ENCODE measurements at regions not wholly inside any gene's neighbourhood (a gene's known extent, or its start where the extent isn't known, plus 50 kb on each side); places are given as distances from the start of the nearest gene placed in this dataset.

DNA sequence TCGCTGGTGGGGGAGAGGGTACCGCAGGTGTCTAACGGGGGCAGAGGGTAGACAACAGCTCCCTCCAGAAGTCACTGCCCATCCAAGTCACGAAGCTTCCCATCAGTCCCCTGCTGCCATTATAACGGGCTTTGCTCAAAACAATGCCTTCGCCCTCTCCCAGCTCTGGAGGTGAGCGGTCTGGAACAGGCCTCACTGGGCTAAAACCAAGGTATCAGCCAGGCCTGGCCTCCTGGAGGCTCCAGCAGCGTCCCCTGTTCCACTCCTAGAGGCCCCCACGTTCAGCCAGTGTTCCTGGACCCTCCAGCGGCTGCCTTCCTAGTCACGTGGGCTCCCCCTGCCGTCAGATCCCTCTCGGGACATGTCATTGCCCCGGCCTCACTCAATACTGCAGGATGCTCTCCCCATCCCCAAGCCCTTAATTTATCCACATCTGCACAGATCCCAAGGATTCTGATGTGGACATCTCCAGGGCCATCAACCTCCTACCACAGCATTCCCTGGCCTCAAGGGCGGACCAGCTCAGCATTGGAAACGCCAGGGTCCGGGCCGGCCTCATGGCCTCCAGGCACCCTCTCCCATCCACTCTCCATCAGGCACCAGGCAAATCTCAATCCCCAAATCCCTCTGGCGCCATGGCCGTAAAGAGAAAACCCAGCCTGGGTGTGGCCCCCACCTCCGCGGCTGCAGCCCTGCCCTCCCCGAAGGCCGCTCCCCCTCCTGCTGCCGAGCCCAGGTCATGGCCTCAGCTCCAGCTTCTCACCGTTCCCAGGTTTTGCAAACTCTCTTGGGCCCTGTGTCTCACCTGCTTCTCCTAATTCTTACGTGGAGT is 104.1 kb upstream of the FAM20C start:
- Histone ChIP-seq H3K4me1 (ENCODE audit: control insufficient read depth in 1 of 2, insufficient read depth in 2 of 2, low read length in 2 of 2) (peaks cover 0 to 24% of the 10 kb centered on the region in 2 donors), H3K27ac (ENCODE audit: low read length) (no peak overlapping the region)

GRCh38 chr7:88927-89231 is 103.5 kb upstream of the FAM20C start:
- Histone ChIP-seq H3K4me3 (ENCODE audit: low read depth in 1 of 2, low read length in 2 of 2) (no peak overlapping the region), H3K9me3 (ENCODE audit: control insufficient read depth in 1 of 2, low read length in 2 of 2) (no peaks in the 10 kb centered on the region), H3K27me3 (ENCODE audit: low read depth, low read length) (no peaks in the 10 kb centered on the region), H3K36me3 (ENCODE audit: control insufficient read depth in 1 of 2, insufficient read depth in 2 of 2, low read length in 2 of 2) (no peaks in the 10 kb centered on the region), H3K27ac (ENCODE audit: low read length) (no peak overlapping the region), H3K4me1 (ENCODE audit: control insufficient read depth in 1 of 2, insufficient read depth in 2 of 2, low read length in 2 of 2) (peaks cover 0 to 24% of the 10 kb centered on the region in 2 donors)

More for the DNA sequence above, 104.1 kb upstream of the FAM20C start:
- H3K36me3 ChIP-seq (ENCODE audit: control insufficient read depth in 1 of 2, insufficient read depth in 2 of 2, low read length in 2 of 2) = no peaks in the 10 kb centered on the region
- H3K27me3 ChIP-seq (ENCODE audit: low read depth, low read length) = no peaks in the 10 kb centered on the region
- no peak overlapping the region for H3K4me3 ChIP-seq (ENCODE audit: low read depth in 1 of 2, low read length in 2 of 2)
- no peaks in the 10 kb centered on the region for H3K9me3 ChIP-seq (ENCODE audit: control insufficient read depth in 1 of 2, low read length in 2 of 2)

DNA sequence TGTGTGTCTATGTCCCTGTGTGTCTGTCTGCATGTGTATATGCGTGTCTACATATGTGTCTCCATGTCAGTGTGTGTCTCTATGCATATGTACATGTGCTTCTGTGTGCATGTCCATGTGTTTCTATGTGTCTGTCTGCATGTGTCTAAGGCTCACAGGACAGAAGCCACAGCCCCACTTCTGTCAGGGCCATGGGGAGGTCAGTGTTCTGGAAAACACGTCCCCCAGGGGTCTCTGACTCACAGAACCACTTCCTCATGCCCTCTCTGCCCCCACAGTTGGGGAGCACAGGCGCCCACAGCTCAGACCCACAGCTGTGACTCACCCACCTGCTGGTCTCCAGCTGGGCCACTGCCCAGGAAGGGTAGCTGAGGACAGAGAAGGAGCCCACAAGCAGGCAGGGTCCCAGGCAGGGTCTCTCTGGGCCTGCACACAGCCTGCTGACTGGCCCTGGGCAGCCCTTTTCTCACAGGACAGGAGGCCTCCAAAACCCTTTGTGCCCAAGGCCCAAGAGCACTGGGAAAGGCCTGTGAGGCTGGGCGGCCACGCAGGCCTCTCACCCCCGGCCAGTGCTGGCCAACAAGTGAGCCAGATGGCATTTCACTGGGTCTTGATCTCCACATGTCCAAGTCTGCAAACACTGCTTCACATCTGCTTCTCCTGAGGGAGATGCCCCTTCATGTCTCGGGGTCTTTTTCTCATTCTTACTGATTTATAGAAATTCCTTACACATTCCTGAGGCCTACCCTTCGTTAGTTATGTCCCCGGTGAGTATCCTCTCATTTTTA is 102.9 kb upstream of the FAM20C start:
- Histone ChIP-seq H3K9me3 (ENCODE audit: control insufficient read depth in 1 of 2, low read length in 2 of 2) (no peaks in the 10 kb centered on the region), H3K27me3 (ENCODE audit: low read depth, low read length) (no peaks in the 10 kb centered on the region), H3K4me1 (ENCODE audit: control insufficient read depth in 1 of 2, insufficient read depth in 2 of 2, low read length in 2 of 2) (peaks cover 0 to 24% of the 10 kb centered on the region in 2 donors), H3K4me3 (ENCODE audit: low read depth in 1 of 2, low read length in 2 of 2) (no peak overlapping the region), H3K27ac (ENCODE audit: low read length) (peak overlapping the region; percentile 33), H3K36me3 (ENCODE audit: control insufficient read depth in 1 of 2, insufficient read depth in 2 of 2, low read length in 2 of 2) (no peaks in the 10 kb centered on the region)

DNA sequence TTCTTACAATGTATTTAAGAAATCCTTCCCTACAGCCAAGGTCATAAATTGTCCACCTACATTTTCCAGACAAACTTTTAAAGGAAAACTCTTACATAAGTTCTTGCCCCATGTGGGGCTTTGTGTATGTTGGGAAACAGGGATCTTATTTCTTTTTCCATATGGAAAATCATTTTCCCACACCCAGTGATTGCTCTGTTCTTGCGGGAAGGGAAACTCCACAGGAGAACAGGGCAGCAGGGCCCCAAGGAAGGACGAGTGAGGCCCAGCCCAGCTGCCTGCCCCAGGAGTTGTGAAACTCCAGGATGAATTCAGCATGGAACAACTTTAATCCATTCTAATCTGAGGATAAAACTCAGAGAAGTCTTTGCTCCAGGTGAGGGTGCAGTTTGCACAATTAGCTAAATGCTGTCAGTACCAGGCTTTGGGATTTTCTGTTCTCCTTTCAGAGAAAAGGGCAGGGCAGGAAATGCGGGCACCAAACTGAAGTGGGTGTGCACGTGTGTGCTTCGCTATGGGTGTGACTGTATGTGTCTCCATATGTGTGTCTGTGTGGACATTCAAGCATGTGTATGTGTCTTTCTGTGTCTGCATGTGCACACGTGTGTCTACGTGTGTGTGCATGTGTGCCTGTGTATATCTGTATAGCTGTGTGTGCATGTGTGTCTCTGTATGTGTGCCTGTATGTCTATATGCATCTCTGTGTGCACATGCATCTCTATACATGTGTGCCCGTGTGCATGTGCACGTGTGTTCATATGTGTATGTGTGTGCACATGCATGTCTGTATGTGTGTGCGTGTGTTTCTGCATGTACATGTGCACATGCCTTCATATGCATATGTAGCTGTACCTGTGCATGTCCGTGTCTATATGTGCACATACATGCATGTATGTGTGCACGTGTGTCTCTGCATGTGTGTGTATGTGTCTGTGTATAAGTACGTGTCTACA is 102.0 kb upstream of the FAM20C start:
- peaks cover 0 to 22% of the 10 kb centered on the region in 2 donors for H3K4me1 ChIP-seq (ENCODE audit: control insufficient read depth in 1 of 2, insufficient read depth in 2 of 2, low read length in 2 of 2)

DNA sequence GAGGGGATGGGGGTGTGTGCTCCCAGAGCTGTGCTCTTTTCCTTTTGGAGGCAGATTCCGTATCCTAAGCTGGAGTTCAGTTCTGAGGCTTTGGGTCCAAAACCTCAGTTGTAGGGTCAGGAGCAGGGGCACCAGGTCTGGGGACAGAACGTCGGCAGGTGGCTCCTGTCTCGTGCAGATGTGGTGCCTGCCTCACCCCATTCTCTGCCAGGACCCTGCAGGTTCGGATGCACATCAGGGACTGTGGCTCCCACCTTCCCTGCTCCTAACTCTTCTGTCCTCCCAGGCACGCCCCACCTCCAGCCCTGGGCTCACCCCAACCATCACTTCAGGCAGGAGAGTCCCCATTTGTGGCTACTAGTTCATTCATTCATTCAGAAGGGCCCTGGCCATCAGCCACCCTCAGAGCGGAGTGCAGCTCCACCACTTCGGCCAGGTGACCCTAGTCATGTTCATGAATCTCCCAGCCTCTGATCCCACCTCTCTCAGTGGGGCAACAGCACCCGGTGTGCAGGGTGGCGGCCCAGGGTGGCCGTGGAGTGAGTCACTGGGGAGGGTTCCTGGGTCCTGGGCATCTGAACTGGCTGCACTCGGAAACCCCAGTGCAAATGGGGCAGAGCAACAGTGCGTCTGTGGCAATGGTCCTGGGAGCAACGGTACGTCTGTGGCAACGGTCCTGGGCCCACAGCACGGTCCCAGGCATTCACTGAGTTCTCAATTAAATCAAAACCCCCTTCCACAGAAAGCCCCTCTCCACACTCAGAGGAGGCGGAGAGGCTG is 100.8 kb upstream of the FAM20C start:
- H3K4me3 ChIP-seq (ENCODE audit: low read depth in 1 of 2, low read length in 2 of 2) = no peak overlapping the region

More for the DNA sequence above, 102.0 kb upstream of the FAM20C start:
- Histone ChIP-seq H3K9me3 (ENCODE audit: control insufficient read depth in 1 of 2, low read length in 2 of 2) (no peaks in the 10 kb centered on the region), H3K27ac (ENCODE audit: low read length) (peak overlapping the region; percentile 33), H3K4me3 (ENCODE audit: low read depth in 1 of 2, low read length in 2 of 2) (no peak overlapping the region), H3K36me3 (ENCODE audit: control insufficient read depth in 1 of 2, insufficient read depth in 2 of 2, low read length in 2 of 2) (no peaks in the 10 kb centered on the region), H3K27me3 (ENCODE audit: low read depth, low read length) (no peaks in the 10 kb centered on the region)

DNA sequence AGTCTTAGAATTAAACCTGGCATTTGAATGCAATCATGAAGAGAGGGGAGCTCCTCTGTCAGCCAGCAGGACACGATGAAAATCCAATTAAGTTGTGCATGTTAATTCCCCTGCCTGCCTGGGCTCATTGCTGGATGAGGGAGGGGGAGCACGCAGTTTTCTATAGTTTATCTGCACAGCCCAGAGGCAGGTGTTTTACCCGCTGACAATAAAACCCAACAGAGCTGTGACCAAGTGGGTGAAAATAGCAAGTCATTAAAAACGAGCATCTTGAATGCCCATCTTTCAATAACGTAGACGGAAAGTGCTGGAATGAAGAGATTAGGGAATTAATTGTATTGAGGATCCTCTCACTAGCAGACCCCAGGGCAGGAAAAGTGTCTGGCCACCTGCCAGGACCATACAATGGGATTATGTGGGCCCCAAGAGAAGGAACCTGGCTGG is 100.1 kb upstream of the FAM20C start:
- no peaks in the 10 kb centered on the region for H3K36me3 ChIP-seq (ENCODE audit: control insufficient read depth in 1 of 2, insufficient read depth in 2 of 2, low read length in 2 of 2)
- H3K27me3 ChIP-seq (ENCODE audit: low read depth, low read length) = no peaks in the 10 kb centered on the region
- H3K9me3 ChIP-seq (ENCODE audit: control insufficient read depth in 1 of 2, low read length in 2 of 2) = no peaks in the 10 kb centered on the region
- no peak overlapping the region for H3K4me3 ChIP-seq (ENCODE audit: low read depth in 1 of 2, low read length in 2 of 2)
- peaks cover 0 to 15% of the 10 kb centered on the region in 2 donors for H3K4me1 ChIP-seq (ENCODE audit: control insufficient read depth in 1 of 2, insufficient read depth in 2 of 2, low read length in 2 of 2)
- no peak overlapping the region for H3K27ac ChIP-seq (ENCODE audit: low read length)

More for the DNA sequence above, 100.8 kb upstream of the FAM20C start:
- Histone ChIP-seq H3K36me3 (ENCODE audit: control insufficient read depth in 1 of 2, insufficient read depth in 2 of 2, low read length in 2 of 2) (no peaks in the 10 kb centered on the region), H3K9me3 (ENCODE audit: control insufficient read depth in 1 of 2, low read length in 2 of 2) (no peaks in the 10 kb centered on the region), H3K27me3 (ENCODE audit: low read depth, low read length) (no peaks in the 10 kb centered on the region), H3K27ac (ENCODE audit: low read length) (no peak overlapping the region), H3K4me1 (ENCODE audit: control insufficient read depth in 1 of 2, insufficient read depth in 2 of 2, low read length in 2 of 2) (peaks cover 0 to 15% of the 10 kb centered on the region in 2 donors)

DNA sequence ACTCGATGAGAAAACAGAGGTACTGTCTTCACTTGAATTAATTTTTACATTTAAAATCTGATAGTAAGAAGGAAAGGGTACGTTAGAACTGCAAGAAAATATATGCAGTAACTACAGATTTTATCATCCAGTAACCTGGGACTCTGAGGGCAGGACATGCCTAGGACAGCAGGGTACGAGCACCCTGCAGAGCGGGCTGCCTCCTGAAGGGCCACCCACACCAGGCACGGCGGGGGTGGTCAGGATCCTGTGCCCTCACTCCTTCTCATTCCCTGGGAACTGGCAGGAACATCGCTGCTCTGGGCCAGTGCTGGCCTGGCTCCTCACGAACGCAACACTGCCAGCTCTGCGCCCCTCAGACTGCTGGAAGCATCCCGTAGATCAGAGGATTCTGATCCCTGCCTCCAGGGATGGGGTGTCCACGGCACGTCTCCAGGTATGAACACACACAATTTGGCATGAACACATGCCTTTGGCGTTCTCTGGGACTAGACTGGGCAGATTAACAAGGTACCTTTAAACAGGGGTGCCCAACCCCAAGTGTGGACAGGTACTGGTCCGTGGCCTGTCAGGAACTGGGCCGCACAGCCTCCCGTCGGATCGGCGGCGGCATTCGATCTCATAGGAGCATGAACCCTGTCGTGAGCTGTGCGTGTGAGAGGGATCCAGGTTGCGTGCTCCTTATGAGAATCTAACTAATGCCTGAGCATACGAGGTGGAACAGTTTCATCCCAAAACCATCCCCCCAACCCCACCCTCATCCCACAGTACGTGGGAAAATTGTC is 99.3 kb upstream of the FAM20C start:
- H3K4me3 ChIP-seq (ENCODE audit: low read depth in 1 of 2, low read length in 2 of 2) = no peak overlapping the region
- H3K9me3 ChIP-seq (ENCODE audit: control insufficient read depth in 1 of 2, low read length in 2 of 2) = no peaks in the 10 kb centered on the region
- no peaks in the 10 kb centered on the region for H3K27me3 ChIP-seq (ENCODE audit: low read depth, low read length)
- H3K36me3 ChIP-seq (ENCODE audit: control insufficient read depth in 1 of 2, insufficient read depth in 2 of 2, low read length in 2 of 2) = no peaks in the 10 kb centered on the region
- H3K27ac ChIP-seq (ENCODE audit: low read length) = no peak overlapping the region
- H3K4me1 ChIP-seq (ENCODE audit: control insufficient read depth in 1 of 2, insufficient read depth in 2 of 2, low read length in 2 of 2) = peaks cover 0 to 15% of the 10 kb centered on the region in 2 donors

- Histone ChIP-seq H3K27me3 (ENCODE audit: low read depth, low read length) (no peaks in the 10 kb centered on the region), H3K4me1 (ENCODE audit: control insufficient read depth in 1 of 2, insufficient read depth in 2 of 2, low read length in 2 of 2) (peaks cover 0 to 7% of the 10 kb centered on the region in 2 donors), H3K36me3 (ENCODE audit: control insufficient read depth in 1 of 2, insufficient read depth in 2 of 2, low read length in 2 of 2) (no peaks in the 10 kb centered on the region), H3K27ac (ENCODE audit: low read length) (no peak overlapping the region), H3K9me3 (ENCODE audit: control insufficient read depth in 1 of 2, low read length in 2 of 2) (no peaks in the 10 kb centered on the region), H3K4me3 (ENCODE audit: low read depth in 1 of 2, low read length in 2 of 2) (no peak overlapping the region)
Measured at GRCh38 chr7:94251-94801, 98.0 kb upstream of the FAM20C start.

- Histone ChIP-seq H3K27ac (ENCODE audit: low read length) (no peak overlapping the region), H3K4me1 (ENCODE audit: control insufficient read depth in 1 of 2, insufficient read depth in 2 of 2, low read length in 2 of 2) (no peaks in the 10 kb centered on the region), H3K27me3 (ENCODE audit: low read depth, low read length) (no peaks in the 10 kb centered on the region)
Measured at GRCh38 chr7:95180-95862, 97.0 kb upstream of the FAM20C start.

More at GRCh38 chr7:95180-95862, 97.0 kb upstream of the FAM20C start:
- H3K4me3 ChIP-seq (ENCODE audit: low read depth in 1 of 2, low read length in 2 of 2) = no peak overlapping the region
- no peaks in the 10 kb centered on the region for H3K36me3 ChIP-seq (ENCODE audit: control insufficient read depth in 1 of 2, insufficient read depth in 2 of 2, low read length in 2 of 2)
- H3K9me3 ChIP-seq (ENCODE audit: control insufficient read depth in 1 of 2, low read length in 2 of 2) = no peaks in the 10 kb centered on the region

Measured in muscle layer of duodenum (tissue), 2 donors.